GM21390 (cell line): ENCODE measurements at regions not wholly inside any gene's neighbourhood (a gene's known extent, or its start where the extent isn't known, plus 50 kb on each side); places are given as distances from the start of the nearest gene placed in this dataset.
"Not testable (repeated sequence)": the region's sequence is repeated elsewhere in the genome, so short reads cannot be mapped to it uniquely, and the experiment has no call there.

Source experiments
- ATAC-seq: cut with Tn5 transposase; IDR thresholded peaks from one replicate; pipeline ENCODE4 v1.9.1; 2021; ENCODE audit not compliant: unreplicated experiment

DNA sequence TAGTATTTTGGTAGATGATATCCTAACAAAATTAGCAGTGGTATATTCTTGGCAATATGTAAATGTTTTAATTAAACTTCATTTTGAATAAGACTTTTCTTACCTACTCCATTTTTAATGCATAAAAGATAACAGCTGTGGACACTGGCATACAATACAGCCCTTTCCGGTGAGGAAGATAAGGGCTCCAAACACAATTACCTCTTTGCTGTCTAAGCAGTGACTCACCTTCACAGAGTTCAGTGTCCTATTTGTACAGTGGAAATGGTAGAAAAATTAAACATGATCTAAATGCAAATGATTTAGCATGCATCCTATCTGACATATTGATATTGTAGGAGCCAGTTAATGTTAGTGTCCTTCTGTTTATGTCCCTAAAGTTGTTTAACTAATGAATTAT is 969.4 kb downstream of the PLOD2 start:
- ATAC-seq = no peak

DNA sequence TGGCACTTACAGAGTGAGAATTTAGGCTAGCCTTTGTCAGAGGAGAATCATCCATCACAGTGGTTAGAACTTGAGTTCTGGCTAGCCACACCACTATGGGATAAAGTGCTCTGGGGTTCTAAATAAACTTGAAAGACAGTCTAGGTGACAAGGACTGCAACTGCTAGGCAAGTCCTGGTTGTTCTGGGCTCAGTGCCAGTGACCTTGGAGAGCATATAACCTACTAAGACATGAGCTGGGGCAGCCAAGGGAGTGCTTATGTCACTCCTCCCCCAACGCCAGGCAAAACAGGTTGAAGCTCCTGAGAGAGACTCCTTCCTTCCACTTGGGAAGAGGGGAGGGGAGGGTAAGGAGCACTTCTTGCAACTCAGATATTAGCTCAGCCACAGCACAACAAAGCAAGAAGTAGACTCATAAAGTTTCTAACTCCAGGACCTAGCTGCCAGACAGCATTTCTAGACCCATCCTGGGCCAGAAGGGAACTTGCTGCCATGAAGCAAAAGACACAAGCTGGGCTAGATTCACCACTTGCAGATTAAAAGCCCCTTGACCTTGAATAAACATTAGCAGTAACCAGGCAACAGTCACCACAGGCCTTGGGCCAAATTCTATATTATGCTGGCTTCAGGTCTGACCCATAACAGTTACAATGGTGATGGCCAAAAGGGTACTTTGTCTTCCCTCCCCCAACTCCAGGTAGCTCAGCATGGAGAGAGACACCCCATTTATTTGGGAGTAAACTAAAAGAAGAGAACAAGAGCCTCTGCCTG is 963.7 kb downstream of the PLOD2 start:
- ATAC-seq = no peak

DNA sequence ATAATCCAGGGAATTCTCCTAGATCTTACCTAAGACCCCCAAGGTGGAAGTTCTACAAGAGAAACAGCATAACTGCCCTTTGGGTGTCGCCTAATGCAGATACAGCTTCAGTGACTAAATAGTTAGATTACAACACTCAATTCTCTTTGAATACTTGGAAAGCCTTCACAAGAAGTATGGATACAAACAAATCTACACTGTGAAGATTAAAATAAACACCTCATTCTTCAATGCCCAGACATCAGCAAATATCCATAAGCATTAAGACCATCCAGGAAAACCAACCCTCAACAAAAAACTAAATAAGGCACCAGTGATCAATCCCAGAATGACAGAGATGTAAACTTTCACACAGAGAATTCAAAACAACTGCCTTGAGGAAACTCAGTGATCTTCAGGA is 963.2 kb downstream of the PLOD2 start:
- ATAC-seq = no peak

DNA sequence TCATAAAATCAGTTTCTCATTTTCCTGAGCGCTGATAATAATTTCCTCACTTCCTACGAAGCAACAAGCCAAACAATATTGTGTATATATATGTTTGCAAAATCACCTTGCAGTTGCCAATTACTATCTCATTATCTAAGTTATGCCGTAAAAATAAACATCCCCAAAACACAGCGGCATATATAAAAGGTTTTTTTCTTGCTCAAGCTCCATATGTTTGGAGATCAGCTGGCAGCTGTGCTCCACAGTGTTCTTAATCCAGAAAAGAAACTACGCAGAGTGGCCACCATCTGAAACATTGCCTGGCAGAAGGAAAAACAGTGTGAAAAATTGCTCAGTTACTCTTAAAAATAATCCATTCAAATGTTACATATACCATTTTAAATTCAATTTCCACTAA is 951.4 kb downstream of the PLOD2 start:
- no peak for ATAC-seq

DNA sequence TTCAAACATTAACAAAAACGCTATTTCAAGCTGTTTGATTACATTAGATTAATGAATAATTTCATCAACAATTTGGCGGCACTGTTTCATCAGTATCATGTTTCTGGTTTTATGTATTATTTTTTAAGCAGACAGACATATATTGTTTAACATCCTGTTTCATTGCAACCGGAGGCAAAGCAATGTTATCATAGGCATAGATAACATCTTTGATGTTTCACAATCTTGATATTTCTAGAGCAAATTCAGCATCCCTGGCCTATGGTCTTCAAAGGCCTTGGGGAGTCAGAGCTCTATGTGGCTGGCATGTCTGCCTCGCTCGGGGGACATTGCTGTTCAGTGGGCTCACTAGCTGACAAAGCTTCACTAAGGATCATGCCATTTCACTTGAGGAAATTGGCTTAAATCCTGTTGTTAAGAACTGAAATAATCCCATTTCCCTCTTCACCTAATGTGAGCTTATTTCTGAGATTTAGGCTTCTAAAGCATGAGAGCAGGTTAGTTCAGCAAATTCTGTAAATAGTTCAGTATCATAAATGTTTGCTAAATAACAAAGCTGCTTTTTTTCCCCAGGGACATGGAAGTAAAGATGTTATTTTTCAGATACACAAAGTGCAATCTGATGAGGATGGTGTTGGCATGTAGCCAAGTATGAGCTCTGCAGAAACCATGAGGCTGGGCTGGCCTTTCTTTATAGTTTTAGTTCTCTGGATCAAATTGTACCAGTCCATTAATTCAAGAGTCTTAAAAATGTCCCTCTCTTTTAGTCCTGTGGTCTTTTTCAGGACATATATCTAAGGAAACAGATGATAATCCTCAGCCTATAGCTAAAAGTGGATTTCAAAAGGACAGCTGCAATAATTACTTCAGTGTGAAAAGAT is 941.4 kb downstream of the PLOD2 start:
- ATAC-seq = no peak

DNA sequence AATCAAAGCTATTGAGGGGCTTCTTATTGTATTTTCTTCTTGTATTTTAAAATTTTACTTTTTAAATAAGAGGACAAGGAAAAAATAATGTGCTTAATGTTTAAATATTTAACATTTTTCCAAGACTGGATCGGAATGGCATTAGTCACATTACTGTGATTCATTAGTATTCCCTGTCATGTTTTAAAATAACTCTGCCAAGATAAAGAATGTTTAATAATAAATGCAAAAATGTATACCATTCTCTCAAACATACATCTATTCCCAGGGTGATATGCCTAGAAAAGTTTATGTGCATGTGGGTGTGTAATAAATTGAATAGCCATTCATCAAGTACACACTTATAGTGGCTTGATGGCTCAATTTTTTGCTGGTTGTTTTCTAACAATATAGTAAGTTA is 936.1 kb downstream of the PLOD2 start:
- no peak for ATAC-seq

DNA sequence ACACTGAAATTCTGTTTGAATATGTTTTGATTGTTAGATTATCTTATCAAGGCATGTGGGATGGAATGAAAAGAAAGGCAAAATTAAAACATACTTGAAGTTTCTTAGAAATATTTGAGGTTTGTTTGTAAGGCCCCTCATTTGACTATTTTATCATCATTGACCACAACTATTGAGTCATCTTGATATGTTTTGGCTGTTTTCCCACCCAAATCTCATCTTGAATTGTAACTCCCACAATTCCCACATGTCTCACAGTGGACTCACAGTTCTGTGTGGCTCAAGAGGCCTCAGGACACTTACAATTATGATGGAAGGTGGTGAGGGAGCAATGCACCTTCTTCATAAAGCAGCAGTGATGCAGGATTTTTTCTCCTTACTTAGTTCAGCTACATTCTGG is 917.1 kb downstream of the PLOD2 start:
- no peak for ATAC-seq

DNA sequence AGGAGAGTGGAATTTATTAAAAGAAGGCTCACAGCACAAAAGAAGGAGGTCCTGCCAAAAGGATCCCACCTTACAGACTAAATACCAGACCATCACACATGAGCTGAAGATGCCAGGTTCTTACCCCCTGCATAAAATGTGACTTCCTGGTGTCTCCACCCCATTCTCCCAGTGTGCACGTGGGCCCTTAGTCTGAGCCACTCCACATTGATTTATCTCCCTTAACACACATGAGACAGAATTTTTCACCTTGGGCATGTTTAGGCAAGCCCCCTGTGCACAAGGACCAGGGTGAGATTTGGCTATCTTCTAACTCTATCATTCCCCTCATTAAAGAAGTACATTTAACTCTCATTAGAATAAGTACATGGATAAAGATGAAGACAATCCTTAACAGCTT is 916.7 kb downstream of the PLOD2 start:
- ATAC-seq = no peak

DNA sequence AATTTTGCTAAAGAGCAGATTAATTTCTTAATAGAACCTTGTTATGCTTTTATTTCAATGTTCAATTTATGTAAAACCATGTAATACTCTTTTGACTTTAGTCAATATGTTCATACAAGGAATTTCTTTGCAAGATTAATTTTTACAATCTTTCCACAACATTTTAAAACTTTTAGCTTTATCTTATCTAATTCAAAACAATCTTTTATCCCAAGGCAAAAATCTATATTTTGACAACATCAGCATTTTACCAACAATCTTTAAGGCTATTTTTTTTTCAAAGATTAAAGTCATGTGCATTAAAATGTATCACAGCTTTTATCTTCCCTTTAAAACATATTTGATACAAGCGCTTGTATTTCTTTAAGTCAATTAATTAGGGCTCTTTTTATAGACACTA is 914.7 kb downstream of the PLOD2 start:
- no peak for ATAC-seq

DNA sequence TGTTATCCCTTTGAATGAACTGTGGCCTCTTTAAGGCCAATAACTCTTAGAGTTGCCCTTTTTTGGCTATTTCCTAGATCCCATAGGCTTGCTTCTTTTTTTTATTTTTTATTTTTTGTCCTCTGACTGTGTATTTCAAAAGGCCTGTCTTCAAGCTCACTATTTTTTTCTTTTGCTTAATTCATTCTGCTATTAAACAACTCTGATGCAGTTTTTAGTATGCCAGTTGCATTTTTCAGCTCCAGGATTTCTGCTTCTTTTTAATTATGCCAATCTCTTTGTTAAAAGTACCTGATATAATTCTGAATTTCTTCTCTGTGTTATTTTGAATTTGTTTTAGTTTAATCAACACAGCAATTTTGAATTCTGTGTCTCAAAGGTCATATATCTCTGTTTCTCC is 912.1 kb downstream of the PLOD2 start:
- no peak for ATAC-seq

DNA sequence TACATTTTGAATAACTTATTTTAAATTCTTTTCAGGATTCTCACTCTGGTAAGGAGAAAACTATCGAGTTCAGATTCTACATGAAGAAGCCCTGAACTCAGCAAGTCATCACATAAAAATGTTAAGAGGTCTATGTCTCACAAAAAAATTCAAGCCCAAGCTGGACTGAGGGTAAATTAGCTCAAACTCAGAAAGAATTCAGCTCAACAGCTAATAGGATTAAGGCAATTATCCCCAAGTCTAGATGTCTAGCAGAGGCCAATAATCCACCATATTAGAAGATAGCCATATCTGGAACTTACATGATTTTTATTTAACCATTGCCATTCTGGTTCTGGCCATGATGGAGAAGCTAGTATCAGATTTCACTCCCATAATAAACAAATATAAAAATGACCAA is 909.7 kb downstream of the PLOD2 start:
- no peak for ATAC-seq

DNA sequence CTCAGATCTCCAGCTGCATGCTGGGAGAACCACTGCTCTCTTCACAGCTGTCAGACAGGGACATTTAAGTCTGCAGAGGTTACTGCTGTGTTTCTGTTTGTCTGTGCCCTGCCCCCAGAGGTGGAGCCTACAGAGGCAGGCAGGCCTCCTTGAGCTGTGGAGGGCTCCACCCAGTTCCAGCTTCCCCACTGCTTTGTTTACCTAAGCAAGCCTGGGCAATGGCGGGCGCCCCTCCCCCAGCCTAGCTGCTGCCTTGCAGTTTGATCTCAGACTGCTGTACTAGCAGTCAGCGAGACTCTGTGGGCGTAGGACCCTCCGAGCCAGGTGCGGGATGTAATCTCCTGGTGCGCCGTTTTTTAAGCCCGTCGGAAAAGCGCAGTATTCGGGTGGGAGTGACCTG is 903.0 kb downstream of the PLOD2 start:
- ATAC-seq = not testable (repeated sequence)

DNA sequence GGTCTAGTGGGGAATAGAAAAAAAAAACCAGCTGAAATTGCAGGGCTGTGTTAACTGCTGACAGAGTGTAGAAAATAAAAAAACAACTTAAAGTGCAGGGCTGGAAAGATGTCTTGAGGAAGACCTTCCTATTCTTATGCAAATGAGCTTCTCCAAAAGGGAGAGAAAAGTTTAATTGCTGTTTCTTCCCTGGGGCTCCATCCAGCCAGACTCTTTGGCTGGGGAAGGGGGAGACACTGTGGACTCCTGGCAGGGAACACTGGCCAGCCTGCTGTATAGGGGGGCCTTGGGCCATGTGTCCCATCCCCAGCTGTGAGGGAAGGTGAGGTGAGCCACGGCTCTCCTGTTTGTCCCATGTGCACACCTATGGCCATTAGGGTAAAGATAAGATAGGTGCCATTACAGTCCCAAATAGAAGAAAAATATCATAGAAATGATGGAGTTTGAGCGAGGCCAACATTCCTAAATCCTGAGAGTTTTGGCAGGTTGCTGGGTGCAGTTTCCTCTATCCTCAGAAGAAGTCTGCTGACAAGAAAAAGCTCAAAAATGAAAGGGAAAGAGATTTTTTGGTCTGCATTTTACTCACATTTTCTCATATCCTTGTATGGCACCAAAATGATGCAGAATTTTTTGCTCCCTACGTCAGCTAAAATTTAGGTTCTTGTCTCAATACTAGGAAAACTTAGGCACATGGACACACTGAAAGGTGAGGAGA is 901.7 kb downstream of the PLOD2 start:
- ATAC-seq = no peak

DNA sequence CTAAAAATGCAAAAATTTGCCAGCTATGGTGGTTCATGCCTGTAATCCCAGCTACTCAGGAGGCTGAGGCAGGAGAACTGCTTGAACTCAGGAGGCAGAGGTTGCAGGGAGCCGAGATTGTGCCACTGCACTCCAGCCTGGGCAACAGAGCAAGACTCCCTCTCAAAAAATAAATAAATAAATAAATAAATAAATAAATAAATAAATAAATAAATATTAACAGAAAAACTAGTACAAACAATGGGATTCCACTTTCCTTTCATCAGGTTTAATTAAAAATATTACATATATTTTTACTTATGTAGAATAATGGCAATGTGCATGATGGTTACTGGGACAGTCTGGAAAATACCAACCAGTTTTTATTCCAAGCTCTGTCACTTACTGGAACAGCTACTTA is 897.5 kb downstream of the PLOD2 start:
- not testable (repeated sequence) for ATAC-seq

DNA sequence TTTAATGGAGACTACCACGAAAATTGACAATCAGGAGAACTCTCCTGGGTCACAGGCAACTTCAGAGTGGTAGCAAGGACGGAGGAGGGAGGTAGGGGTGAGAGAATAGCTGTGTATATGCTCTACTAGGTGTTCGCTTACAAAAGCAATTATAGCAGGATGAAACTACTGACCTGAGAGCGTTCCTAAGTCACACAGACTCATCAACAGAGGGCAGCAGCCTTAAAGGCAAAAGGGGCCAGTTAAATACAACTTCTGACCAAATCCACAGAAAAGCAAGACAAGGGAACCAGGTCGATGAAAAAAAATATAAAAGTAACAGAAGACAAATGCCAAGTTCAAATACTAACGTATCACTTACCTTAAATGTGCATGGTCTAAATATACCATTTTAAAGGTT is 894.6 kb downstream of the PLOD2 start:
- ATAC-seq = no peak

DNA sequence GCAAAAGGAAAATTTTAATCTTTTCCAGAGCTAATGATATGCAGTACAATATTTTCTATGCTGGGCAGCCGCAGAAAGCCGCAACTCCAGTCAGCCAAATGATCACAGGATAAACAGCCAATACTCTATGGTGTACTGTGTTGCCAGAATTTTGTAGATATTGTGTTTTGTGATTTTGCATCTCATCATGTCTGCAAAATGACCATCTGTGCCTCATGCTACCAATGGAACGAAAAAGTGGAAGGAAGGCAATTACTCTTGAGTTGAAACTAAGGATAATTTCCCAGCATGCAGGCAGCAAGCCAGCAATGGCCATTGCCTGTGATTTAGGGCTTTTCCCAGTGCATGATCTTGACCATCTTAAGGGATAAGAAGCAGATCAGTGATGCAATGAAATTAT is 891.9 kb downstream of the PLOD2 start:
- ATAC-seq = no peak

DNA sequence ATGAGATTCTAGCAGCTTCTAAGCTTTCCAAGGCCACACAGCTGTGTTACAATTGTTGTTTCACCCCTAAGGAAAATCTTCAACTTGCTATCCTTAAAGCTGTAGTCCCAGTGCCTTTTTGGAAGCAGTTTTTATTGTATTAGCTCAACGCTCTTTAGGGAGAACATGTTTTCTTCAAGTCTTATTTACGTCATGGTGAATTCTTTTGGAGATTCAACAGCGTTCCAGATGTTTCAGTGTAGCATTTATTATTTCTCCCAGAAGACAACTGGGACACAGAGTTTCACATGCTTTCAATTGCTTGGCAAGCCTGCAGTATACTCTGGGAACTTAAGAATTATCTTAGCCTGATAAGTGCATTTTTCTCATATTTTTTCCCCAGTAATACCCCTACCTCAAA is 888.3 kb downstream of the PLOD2 start:
- no peak for ATAC-seq

DNA sequence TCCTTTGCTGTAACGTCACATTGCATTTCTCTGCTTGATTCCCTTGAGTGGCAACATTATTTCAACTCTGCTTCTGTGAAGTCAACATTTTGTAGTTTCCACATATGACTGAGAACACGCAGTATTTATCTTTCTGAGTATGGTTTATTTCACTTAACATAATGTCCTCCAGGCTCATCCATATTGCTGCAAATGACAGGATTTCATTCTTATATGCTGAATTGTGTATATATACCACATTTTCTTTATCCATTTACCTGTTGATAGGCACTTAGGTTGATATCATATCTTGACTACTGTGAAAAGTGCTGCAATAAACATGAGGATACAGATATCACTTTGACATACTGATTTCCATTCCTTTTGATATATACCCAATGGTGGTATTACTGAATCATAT is 878.5 kb downstream of the PLOD2 start:
- ATAC-seq = no peak

DNA sequence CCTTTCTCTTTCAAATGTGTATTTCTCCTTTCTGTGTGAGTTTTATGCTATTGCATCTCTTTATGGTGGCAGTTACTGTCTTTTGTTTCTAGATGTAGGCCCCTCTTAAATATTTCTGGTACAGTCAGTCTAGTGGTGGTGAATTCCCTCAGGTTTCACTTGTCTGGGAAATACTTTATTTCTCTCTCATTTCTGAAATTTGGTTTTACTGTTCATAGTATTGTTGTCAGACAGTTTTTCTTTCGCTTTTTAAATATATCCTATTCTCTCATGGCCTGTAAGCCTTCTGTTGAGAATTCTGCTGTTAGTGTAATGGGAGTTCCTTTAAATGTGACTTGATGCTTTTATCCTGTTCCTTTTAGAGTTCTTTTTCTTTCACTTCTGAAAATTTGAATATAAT is 874.0 kb downstream of the PLOD2 start:
- ATAC-seq = peak; percentile 73

DNA sequence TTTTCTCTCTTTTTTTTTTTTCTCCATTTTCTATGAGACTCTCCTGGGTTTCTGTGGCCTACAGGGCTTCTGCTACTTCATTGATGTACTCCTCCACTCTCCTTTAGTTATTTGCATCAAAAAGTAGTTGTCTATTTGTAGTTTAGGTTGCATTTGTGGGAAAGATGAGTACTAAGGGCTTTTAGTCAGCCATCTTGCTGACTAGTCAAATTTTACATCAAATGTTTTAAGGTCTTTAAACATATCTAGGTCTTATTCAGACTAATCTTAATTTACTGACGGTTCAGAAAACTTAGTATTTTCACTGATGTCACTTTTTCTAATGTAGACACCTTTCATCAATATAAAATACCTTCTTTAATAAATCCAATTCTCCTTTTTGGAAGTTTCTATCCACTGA is 871.0 kb downstream of the PLOD2 start:
- no peak for ATAC-seq

DNA sequence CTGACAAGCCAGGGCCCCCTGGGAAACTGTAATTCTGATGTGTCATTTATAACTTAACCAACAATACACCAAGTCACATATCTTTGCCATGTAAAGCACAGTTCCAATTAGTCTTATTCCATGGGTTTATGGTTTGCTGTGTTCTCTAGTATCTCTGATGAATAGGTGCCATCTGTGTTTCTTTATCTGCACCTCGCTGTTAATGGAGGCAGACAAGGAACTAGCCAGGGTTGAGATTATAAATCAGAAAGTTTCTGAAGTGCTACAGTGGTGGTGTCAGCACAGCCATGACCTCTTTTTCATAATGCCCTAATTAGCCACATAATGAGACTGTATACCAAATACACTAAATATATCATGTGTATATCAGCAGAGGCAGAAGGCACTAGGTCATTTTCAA is 866.4 kb downstream of the PLOD2 start:
- no peak for ATAC-seq

DNA sequence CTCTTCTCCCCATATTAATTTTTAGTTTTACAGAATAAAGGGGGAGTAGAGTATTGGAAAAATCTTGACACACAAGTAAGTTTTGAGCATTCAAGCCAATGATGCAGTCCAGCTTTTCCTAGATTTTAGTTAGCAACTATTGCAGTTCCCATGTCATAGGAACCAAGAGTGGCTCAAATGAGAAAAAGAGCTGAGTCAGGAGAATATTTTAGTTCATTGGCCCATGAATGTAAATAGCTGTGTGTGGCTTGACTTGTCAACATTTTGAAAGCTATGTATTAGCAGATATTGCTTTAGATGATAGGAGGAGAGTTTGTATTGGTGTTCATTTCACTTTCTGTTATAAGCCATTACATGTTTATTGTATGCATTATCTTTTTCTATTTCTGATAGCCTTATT is 853.7 kb downstream of the PLOD2 start:
- no peak for ATAC-seq
